GM19438 (cell line): ENCODE measurements at regions not wholly inside any gene's neighbourhood (a gene's known extent, or its start where the extent isn't known, plus 50 kb on each side); places are given as distances from the start of the nearest gene placed in this dataset.

Experiments
- ATAC-seq: cut with Tn5 transposase; IDR thresholded peaks from one replicate; pipeline ENCODE4 v1.9.1; 2021; ENCODE audit warnings: low read depth; ENCODE audit not compliant: unreplicated experiment

DNA sequence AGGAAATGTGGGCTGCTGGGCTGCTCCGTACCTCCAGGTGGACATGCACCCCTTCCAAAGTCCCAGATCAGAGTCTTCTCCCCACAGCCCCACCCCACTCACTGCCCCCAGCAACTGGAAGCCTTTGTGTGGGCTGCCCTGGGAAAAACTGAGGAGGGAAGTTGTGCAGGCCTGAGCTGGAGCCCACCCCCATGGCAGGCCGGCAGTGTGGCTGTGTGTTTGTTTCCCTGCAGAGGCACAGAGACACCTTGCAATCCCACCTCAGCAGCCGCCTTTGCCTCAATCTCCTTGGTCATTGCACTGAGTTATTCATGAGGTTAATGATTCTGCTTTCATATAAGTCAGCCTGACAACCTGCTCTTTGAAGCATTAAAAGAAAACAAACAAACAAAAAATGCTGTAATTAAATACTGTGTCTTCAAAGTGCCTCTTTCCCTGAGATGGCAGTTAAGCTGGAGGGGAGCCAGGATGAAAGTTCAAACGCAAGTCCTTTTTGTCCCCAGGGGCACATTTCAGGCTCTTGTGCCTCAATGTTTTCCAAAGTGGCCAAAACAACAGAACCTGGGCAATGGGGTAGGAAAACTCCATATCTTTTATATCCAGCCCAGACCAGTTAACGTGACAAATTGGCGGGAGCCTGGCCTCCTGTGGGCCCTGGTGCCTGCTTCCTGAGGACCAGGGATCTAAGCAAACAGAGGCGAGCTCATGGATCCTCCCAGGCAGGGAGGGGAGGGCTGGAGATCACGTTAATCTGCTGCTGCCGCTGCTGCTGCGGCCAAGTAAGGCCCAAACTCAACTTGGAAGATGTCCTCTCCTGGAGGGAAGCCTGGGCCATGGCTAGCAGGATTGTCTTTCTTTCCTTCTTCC, 51.9 kb upstream of the TSPAN11 start:
- no peak for ATAC-seq

DNA sequence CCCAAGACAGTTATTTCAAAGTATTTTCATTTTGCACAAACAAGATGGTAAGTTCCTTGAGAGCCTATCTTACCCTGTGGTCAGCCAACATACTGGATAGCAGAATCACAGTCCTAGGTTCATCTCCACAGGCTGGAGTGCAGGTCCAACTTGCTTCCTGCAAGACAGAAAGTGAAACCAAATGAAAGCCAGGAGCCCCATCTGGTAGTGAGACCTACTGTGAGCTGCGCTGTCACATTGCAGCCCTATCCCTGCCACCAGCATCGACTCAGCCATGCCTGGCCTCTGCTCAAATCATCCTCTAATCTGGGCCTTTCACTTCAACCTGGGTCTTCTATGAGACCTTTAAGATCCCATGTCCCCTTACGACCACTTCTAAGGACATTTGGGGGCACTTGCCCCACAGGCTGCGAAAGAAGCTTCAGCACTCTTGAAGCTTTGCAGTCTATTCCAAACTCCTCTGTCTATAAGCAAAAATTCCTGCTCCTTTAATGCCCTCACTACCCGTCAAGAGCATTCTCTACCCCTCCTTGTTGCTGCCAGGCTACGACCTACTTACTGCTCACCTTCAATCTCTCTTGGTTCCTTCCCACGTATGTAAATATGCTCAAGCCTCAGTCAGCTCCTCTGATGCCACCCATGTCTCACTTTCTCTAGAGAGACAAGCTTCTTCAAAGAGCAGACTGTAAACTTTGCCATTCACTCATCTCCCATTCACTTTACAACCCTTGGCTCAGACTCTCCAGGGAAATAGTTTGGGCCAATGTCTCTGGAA, 55.9 kb upstream of the TSPAN11 start:
- no peak for ATAC-seq

DNA sequence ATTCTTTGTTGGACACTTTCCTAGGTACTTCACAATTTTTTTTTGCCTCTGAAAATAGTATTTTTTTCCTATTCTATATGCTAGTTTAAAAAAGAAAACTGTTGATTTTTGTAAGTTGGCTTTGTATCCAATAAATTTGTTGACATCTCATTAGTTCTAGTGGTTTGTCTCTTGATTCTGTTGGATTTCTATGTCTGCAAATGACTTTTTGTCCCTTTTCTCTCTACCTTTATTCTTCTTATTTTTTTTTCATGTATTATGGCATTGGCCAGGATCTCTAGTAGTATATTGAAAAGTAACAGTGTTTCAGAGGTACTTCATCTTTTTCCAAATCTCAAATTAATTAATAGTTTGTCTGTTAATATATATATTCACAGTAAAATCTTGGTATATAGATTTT, 59.1 kb upstream of the TSPAN11 start:
- ATAC-seq, result no peak

DNA sequence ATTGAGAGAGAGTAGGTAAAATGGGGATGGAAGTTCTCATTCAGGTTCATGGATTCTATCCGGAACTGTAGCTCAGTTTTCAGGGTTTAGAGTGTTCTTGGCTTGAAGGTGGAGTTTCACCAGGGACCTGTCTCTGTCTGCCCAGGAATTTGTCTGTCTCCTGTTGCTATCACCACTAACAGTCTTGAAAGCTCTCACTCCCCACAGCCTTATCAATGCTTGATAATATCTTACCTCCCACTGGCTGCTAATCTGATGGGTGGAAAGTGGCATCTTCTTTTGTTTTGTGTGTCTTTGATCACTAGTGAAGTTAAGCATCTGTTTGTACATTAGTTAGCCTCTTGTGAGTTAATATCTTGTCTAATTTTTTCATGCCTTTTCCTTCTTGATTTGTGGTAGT, 60.3 kb upstream of the TSPAN11 start:
- no peak for ATAC-seq

DNA sequence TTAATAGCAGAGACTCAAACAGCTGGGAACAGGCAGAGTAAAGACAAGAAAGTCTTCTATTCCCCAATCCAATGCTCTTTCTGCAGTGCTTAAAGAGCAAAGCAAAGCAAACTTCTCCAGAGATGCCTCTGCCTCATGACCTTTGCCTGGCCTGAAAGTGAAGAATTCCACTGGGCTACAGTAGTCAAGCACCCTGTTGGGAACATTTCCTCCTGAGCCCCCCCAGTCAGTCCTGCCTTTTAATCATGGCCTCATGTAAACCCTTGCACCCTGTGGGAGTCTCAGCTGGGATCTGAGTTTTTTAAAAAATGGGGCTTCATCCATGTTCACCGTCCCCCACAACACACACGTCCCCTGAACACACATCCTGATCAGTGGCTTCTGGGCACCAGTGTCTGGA, 62.7 kb upstream of the TSPAN11 start:
- no peak for ATAC-seq

DNA sequence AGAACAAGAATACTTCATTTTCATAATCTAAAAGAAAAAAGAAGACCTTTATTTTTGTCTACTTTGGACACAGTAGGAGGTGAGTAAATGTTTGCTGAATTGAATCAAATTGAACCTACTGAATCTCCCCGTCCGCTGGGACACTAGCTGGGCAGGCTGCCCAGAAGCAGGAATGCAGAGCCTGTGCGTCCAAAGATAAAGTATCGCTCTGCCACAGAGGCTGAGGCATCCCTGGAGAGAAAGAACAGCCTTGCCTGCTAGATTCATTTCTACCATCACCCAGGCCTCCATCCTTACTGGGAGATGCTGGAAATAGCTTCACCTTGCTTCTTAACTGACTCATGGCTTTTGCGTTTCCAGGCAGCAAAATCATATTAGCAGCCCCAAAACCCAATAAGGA, 64.1 kb upstream of the TSPAN11 start:
- ATAC-seq, result no peak

DNA sequence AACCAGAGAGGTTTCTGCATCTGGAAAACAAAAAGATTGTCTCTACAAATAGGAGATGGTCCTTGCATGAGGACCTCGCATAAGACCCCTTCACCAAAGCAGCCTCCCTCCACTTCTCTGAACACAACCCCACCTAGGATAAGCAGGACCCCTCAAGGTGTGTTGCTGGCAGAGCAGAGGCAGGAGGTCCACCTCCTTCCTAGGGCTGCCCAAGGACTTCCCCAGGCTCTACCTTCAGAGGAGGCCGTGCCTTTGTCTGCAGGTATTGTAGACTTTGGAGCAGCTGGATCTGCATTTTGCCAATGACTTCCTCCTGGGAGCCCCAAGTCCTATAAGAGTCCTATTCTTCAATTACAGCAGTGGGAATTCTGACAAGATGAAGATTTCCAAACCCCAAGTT, 67.3 kb upstream of the TSPAN11 start:
- ATAC-seq, result no peak

DNA sequence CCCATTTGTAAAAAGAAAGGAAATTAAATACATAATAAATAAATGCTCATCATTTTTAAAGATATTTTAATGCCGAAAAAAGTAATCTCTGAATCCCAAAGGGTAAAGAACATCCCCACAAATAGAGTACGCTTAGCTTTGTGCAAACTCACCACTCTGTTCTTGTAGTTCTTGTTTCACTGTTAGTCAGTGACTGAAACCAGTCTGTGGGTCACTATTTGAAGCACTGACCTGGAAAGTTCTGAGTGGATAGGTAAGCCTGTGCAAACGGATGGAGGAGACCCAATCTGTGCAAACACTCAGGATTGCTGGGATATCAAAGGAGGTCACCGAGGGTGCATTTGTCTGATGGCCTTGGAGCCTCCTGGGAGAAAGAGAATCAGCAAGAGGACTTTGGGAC, 68.1 kb upstream of the TSPAN11 start:
- no peak for ATAC-seq

DNA sequence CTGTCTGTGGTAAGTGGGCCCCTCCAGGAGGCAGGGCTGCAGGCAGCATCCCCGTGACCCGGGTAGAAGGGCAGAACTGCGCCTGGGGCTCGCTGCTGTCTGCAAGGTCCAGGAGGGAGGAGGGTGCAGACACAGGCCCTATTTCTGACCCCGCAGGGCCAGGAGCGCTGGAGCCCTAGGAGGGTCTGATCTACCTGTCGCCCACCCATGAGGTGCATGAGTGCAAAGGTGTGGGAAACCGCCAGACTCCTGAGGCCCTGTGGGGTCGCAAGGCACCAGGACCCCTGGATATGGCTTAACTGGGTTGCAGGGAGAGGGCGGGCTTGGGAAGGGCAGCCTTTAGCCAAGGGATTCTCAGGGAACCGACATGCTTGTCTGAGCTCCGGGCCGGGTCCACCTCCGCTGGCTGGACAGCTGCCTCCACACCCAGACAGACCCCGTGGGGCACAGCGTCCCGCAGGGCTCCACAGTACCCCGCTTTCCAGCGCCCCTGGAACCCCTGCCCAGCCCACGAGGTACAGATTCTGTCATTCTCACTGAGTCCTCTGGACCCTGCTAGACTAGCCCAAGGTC, 72.9 kb upstream of the TSPAN11 start:
- ATAC-seq, result no peak

DNA sequence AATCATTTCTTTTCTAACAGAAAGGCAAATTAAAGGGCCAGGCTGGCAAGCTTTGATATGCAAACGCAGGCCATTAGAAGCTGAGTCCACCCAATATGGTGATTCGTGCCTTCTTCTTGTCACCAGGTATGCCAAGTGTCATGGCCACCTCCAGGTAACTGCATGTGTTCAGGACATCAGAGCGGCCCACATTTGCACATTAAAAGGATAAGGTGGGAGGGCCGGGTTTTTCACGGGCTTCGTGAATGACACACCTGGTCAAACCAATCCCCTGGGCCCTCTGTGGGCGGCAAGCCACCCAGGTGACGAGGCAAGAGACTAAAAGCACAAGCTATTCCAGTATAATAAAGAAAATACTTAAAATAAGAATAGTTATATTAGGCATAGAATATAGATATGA, 75.9 kb upstream of the TSPAN11 start:
- no peak for ATAC-seq

DNA sequence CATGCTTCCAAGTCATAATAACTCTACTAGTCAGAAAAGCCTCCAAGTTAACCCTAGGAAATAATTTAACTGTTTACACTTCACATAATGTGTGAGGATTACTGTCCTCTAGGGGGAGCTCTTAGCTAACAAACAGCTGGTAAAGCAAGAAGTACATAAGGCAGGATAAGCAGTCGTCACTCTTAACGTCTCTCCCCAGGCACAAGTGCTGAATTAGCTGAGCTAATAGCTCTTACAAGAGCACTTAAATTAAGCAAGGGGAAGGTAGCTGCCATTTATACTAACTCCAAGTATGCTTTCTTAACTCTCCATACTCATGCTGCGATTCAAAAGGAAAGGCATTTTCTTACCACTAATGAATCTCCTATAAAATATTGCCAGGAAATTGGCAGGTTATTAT, 79.3 kb upstream of the TSPAN11 start:
- no peak for ATAC-seq

DNA sequence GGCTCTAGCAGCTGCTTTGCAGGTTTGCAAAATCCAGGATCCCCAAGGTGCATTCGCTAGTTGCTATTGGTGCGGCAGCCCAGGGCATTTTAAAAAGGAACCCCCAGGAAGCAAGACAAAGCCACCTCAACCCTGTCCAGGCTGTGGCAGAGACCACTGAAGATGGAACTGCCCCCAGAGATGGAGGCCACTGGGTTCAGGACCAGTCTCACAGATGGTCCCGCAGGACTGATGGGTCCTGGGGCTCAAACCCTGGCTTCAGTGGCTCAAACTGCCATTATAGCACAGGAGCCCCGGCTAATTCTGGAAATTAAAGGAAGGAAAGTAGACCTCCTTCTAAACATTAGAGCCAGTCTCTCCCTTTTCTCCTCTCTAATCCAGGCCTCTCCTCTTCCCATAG, 79.8 kb upstream of the TSPAN11 start:
- ATAC-seq, result no peak

DNA sequence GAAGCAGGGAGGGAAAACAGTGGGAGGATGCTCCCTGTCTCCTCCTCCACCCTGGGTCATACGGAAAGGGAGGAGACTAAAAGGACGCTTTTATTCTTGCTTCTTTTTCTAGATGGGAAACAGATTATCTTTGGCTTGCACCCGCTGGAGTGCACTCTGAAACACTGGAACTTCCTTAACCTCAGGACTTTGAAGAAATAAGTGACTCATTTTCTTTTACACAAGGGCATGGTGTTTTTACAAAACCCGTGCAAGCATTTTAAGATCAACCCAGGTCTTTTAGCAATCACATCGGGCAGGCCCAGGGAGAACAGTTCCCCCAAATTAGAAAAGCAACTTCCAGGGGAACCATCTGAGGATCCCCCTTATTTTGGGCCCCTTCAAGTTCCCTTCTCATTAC, 80.9 kb upstream of the TSPAN11 start:
- no peak for ATAC-seq

DNA sequence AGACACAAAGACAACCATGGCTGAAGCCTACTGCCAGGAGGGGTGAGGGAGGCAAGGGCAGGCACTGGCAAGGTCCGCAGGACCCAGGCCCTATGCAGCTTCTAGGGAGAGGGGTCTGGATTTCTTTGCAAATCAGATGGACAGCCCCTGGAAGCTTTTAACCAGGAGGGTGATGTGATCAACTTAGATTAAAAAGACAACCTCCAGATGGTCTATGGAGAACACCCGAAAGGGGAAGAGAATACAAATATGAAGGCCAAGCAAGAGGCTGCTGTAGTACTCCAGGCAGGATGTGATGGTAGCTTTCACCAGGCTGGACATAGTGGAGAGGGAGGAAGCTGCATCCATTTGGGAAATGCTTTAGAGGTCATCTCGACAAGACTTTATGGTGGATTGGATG, 83.3 kb upstream of the TSPAN11 start:
- no peak for ATAC-seq

DNA sequence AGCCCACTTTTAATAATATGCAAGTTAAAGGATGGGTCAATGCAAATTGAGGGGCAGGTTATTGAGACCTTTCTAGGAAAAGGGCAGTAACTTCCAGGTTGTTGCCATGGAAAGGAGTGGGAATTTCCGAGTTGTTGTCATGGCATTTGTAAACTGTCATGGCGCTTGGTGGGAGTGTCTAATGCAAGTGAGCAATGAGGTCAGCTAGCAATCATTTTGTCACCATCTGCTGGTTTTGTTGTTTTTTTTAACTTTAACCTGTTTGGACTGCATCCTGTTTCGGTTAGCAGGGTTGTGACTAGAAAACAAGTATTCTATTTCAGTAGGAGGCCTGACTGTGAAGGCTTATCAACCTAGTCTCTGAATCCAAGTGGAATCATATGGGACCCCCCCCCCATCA, 85.8 kb upstream of the TSPAN11 start:
- ATAC-seq, result no peak

DNA sequence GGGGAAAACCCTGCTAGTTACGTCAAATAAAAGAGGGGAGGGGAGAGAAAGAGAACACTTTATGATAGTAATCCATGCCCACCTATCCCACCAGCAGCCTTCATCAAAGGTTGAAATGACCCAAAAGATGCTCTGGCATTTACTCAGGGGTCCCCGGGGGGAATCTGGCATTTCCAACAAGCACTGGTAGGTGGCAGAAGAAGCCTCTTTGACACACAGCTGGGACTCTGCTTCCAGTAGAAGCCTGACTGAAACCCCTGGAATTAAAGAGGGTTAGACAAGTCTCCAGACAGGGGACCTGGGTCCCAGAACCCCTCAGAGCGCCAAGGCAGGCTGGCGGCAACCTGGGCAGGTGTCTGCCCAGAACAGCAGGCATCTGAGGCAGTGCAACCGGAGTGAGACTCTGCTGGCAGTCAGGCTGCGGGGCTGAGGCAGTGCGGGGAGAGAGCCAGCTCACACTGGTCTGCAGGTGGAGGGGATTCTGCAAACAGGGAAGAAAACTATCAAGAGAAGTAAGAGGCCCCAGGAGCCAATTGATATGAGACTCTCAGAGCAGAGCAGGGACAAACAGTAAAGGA, 85.0 kb upstream of the CAPRIN2 start:
- ATAC-seq, result no peak

DNA sequence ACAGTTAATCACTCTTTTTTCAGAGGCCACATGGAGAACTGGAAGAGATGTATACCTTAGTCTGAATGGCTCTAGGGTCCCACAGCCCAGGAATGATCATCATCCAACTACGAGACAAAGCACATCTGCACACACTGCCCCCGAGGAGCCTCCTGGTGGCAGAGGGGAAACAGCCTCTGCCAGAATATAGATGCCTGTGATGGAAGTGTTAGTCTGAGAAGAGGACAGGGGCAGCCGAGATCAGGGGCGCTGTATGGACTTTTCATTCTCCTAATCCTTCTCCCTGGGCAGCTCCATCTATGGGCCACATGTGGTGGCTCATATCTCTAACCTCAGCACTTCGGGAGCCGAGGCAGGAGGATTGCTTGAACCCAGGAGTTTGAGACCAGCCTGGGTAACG, 82.8 kb upstream of the CAPRIN2 start:
- no peak for ATAC-seq

DNA sequence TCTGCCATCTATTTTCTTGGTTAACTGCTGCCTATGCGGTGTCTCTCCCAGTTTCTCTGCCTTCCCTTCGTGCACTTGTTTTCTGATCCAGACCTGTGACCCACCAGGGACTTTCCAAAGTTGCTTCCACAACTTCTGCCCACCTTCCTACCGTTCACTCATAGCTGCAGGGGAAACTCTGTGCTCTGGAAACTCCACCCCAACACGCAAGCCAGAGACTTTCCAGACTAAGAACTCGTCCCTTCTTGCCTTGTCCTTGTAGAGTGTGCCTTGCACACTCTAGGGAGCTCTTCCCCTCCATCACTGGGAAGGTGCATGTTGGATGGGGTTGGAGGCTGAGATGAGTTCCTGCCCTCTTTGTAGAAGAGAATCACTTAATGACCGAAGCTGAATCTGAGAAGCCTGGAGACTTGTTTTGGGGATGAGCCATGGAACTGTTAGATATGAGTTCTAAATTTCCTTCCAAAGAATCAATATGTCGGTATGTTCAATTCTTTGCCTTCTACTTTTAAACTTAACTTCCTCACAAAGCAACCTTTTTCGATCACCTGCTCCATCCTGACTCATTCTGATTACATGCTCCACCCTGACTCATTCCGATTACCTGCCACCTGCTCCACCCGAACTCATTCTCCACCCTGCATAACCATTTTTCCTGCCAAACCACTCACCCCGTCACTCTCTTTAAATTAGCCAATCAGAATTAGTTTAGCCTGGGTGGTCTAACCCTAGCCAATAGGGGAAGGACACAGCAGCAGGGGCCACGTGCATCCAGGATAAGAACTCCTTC, 82.1 kb upstream of the CAPRIN2 start:
- no peak for ATAC-seq

DNA sequence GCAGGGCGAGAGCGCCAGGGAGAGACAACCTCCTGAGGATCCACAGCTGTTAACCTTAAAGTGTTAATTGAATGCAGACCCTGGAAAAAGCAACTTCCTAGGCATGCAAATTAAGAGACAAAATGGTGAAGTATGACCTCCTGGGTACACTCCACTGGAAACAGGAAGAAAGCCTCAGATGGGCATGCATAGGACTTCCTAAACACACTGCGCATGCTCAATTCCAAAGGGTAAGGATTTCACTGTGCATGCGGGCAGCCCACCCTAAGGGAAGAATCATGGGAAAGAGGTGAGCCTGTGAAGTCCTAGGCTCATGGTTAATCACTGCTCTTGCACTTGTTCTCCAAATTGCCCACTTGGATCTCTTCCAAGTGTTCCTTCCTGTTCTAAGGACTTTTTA, 80.5 kb upstream of the CAPRIN2 start:
- no peak for ATAC-seq

DNA sequence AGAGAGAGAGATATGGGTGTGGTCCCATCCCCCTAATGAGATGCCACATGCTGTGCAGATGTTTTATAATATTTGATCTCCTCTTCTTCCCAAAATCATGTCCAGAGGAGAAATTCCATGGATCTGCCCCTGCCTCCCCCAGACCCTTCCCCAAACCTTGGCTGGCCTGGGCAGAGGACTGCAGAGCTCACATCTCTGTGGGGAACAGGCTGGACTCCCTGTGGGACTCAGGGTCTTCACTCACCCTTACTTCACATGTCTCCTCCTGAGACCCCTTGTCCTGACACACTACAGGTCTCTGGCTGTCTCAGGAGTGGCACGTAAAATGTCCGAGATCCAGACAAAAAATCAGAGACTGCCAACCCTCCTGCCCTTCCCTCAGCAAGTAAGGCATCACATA, 76.0 kb upstream of the CAPRIN2 start:
- ATAC-seq, result no peak

DNA sequence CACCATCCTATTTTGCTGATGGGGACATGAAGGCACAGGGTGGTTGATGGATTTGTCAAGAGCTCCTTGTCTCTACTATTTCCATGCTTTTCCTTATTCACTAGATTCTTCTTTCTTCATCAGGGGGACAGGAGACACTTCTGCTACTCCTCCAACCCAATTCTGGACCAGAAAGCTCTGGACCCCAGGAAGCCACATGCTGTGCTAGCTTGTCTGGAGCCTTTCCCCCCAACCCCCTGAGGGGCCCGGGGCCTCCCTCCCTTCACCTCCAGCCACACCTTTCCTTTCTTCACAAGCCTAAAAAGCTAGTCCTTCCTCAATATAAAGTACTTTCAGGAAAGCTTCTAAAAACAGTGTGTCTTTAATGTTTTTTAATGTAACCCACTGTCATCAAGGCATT, 75.1 kb upstream of the CAPRIN2 start:
- ATAC-seq, result no peak
